GM23338 (cell line): ENCODE measurements at regions not wholly inside any gene's neighbourhood (a gene's known extent, or its start where the extent isn't known, plus 50 kb on each side); places are given as distances from the start of the nearest gene placed in this dataset.
"Not testable (repeated sequence)": the region's sequence is repeated elsewhere in the genome, so short reads cannot be mapped to it uniquely, and the experiment has no call there.

Experiments used
- ATAC-seq: fragments of 200-7000 bp; cut with Tn5 transposase; 3 replicates; pipeline ENCODE4 v1.9.1; 2020
- DNase-seq: peaks from one replicate; pipeline ENCODE4 v3.0.0-alpha.2; 2015; ENCODE audit warnings: low spot score
- H2AFZ ChIP-seq: fragments of 200-600 bp; sonication (generic); 2 replicates; pipeline ENCODE4 v1.8.0; 2016; ENCODE audit warnings: antibody characterized with exemption, mild to moderate bottlenecking, moderate library complexity
- H3F3A ChIP-seq: fragments of 200-600 bp; sonication (generic); replicated peaks from 2 replicates; pipeline ENCODE4 v1.8.0; 2017; ENCODE audit warnings: antibody characterized with exemption, mixed run types, low read depth
- H3K27ac ChIP-seq: fragments of 200-600 bp; sonication (generic); 2 replicates; pipeline ENCODE4 v1.6.1; 2016; ENCODE audit warnings: low read depth
- H3K27me3 ChIP-seq: fragments of 200-600 bp; sonication (generic); 2 replicates; pipeline ENCODE4 v1.8.0; 2016; ENCODE audit warnings: mild to moderate bottlenecking, mixed run types, moderate library complexity; ENCODE audit not compliant: insufficient read depth
- H3K36me3 ChIP-seq: fragments of 200-600 bp; sonication (generic); 2 replicates; pipeline ENCODE4 v1.8.0; 2016; ENCODE audit warnings: mild to moderate bottlenecking; ENCODE audit not compliant: insufficient read depth
- H3K4me1 ChIP-seq: fragments of 200-600 bp; sonication (generic); 2 replicates; pipeline ENCODE4 v1.8.0; 2016; ENCODE audit warnings: mild to moderate bottlenecking, moderate library complexity; ENCODE audit not compliant: insufficient read depth
- H3K4me2 ChIP-seq: fragments of 200-600 bp; sonication (generic); 2 replicates; pipeline ENCODE4 v1.7.1; 2017; ENCODE audit warnings: mixed run types
- H3K4me3 ChIP-seq: fragments of 200-600 bp; sonication (generic); 2 replicates; pipeline ENCODE4 v1.6.1; 2016; ENCODE audit warnings: mixed run types
- H3K79me2 ChIP-seq: fragments of 200-600 bp; sonication (generic); replicated peaks from 2 replicates; pipeline ENCODE4 v1.8.0; 2017; ENCODE audit warnings: mild to moderate bottlenecking; ENCODE audit not compliant: insufficient read depth
- H3K9me2 ChIP-seq: fragments of 200-600 bp; sonication (generic); 2 replicates; pipeline ENCODE4 v1.8.0; 2017; ENCODE audit not compliant: insufficient read depth
- H4K20me1 ChIP-seq: fragments of 200-600 bp; sonication (generic); replicated peaks from 2 replicates; pipeline ENCODE4 v1.8.0; 2017; ENCODE audit warnings: mild to moderate bottlenecking; ENCODE audit not compliant: insufficient read depth
- H3K27ac Mint-ChIP-seq: 2 replicates; pipeline ENCODE4 v1.8.0; 2020; ENCODE audit warnings: inconsistent platforms, mild to moderate bottlenecking, moderate library complexity, mixed read lengths
- H3K27me3 Mint-ChIP-seq: 3 replicates; pipeline ENCODE4 v1.8.0; 2022; ENCODE audit warnings: low read depth, mild to moderate bottlenecking, moderate library complexity, mixed read lengths, inconsistent platforms; ENCODE audit not compliant: insufficient read depth, poor library complexity
- H3K36me3 Mint-ChIP-seq: 3 replicates; pipeline ENCODE4 v1.8.0; 2021; ENCODE audit warnings: low read depth, mild to moderate bottlenecking, inconsistent platforms, moderate library complexity, mixed read lengths
- H3K4me1 Mint-ChIP-seq: 3 replicates; pipeline ENCODE4 v1.8.0; 2020; ENCODE audit warnings: mild to moderate bottlenecking, inconsistent platforms, mixed read lengths
- H3K4me3 Mint-ChIP-seq: 3 replicates; pipeline ENCODE4 v1.8.0; 2021; ENCODE audit warnings: moderate library complexity, mild to moderate bottlenecking, inconsistent platforms, mixed read lengths
- H3K9me3 Mint-ChIP-seq: 3 replicates; pipeline ENCODE4 v1.8.0; 2020; ENCODE audit warnings: moderate library complexity, mild to moderate bottlenecking, inconsistent platforms, mixed read lengths

DNA sequence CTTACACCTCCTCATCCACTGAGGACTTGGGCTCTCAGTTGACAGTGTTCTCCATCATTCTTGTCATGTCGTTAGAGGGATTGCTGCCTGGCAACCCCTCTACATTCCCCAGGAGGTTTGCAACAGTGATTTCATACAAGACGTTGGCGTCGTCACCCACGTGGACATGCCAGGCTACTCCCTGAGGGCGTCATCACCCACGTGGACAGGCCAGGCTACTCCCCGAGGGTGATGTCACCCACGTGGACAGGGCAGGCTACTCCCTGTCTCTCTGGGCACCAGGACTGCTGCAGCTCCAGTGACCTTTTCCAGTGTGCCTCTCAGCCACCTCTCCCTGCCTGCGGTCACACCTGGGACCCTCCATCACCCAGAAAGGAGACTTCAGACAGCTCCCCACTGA lies 117.4 kb downstream of the SEPTIN7 start:
- not testable (repeated sequence) for H3K9me3 Mint-ChIP-seq

DNA sequence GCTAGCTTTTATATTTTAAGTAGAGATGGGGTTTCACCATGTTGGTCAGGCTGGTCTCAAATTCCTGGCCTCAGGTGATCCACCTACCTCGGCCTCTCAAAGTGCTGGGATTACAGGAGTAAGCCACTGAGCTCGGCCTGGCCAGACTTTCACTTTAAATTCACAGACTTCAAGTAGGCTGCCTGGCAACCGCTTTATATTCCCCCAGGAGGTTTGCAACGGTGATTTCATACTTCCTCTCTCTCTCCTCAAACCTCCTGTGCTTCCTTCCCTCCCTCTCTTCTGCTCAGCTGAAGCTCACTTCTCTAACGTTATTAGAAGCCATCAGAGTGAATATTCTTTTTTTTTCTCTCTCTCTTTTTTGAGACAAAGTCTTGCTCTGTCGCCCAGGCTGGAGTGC lies 118.8 kb downstream of the SEPTIN7 start:
- ATAC-seq, DNase-seq, H3K27ac Mint-ChIP-seq, H3K36me3 ChIP-seq, H4K20me1 ChIP-seq, H3K27ac ChIP-seq, H3K4me3 Mint-ChIP-seq, H3K9me2 ChIP-seq, H2AFZ ChIP-seq, H3K4me1 ChIP-seq, H3K4me2 ChIP-seq, H3K79me2 ChIP-seq, H3K27me3 ChIP-seq, H3K9me3 Mint-ChIP-seq, H3F3A ChIP-seq, H3K4me1 Mint-ChIP-seq, H3K27me3 Mint-ChIP-seq, H3K4me3 ChIP-seq, H3K36me3 Mint-ChIP-seq: not testable (repeated sequence)

More for the DNA sequence above, 117.4 kb downstream of the SEPTIN7 start:
- not testable (repeated sequence) for H3K4me1 Mint-ChIP-seq, H2AFZ ChIP-seq, H3K4me3 ChIP-seq, H3K4me1 ChIP-seq, H3K27ac ChIP-seq, DNase-seq, H3K27me3 Mint-ChIP-seq, H3K79me2 ChIP-seq, H3K4me2 ChIP-seq, H3K27ac Mint-ChIP-seq, H3K27me3 ChIP-seq, H3K4me3 Mint-ChIP-seq, ATAC-seq, H3K36me3 ChIP-seq, H3K9me2 ChIP-seq, H3K36me3 Mint-ChIP-seq, H3F3A ChIP-seq, H4K20me1 ChIP-seq

DNA sequence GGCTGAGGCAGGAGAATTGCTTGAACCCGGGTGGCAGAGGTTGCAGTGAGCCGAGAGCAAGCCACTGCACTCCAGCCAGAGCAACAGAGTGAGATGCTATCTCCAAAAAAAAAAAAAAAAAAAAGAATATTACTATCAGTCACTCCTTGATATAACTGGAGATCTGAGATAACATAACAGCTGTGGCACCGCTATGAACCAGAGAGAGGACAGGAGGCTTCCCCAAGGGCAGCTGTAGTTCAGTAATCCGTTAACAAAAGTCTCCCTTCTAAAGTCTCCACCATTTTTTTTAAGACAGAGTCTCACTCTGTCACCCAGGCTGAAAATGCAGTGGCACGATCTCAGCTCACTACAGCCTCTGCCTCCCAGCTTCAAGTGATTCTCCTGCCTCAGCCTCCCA lies 120.5 kb downstream of the SEPTIN7 start:
- not testable (repeated sequence) for H3F3A ChIP-seq, H3K27ac Mint-ChIP-seq, H3K9me2 ChIP-seq, H3K36me3 ChIP-seq, DNase-seq, ATAC-seq, H3K27me3 Mint-ChIP-seq, H3K4me3 ChIP-seq, H3K4me1 Mint-ChIP-seq, H3K4me3 Mint-ChIP-seq, H3K4me2 ChIP-seq, H2AFZ ChIP-seq, H3K79me2 ChIP-seq, H3K27ac ChIP-seq, H3K4me1 ChIP-seq, H3K27me3 ChIP-seq, H4K20me1 ChIP-seq, H3K9me3 Mint-ChIP-seq, H3K36me3 Mint-ChIP-seq

DNA sequence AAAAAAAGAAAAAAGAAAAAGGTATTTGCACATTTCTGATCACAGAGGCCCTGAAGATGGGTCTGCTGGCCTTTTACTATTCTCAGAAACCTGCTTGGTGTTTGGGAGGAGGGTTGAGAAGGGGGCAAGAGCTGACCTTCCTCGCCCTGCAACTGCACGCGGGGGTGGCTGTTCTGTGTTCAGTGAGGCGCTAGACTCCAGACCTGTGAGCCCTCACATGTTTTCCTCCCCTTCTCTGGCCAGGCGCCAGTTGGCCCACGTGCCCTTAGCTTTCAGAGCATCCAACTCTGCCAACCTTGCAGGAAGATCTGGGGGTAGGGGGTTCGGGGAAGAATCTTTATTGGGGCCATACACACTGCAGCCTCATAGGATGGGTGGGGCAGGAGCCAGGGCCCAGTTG lies 123.8 kb downstream of the SEPTIN7 start:
- not testable (repeated sequence) for H2AFZ ChIP-seq, H4K20me1 ChIP-seq, H3K27ac ChIP-seq, H3K27me3 ChIP-seq, H3K4me1 Mint-ChIP-seq, DNase-seq, H3K9me3 Mint-ChIP-seq, H3K4me2 ChIP-seq, H3K4me3 ChIP-seq, H3F3A ChIP-seq, H3K4me3 Mint-ChIP-seq, H3K9me2 ChIP-seq, H3K79me2 ChIP-seq, H3K27ac Mint-ChIP-seq, H3K4me1 ChIP-seq, H3K27me3 Mint-ChIP-seq, ATAC-seq, H3K36me3 Mint-ChIP-seq, H3K36me3 ChIP-seq

DNA sequence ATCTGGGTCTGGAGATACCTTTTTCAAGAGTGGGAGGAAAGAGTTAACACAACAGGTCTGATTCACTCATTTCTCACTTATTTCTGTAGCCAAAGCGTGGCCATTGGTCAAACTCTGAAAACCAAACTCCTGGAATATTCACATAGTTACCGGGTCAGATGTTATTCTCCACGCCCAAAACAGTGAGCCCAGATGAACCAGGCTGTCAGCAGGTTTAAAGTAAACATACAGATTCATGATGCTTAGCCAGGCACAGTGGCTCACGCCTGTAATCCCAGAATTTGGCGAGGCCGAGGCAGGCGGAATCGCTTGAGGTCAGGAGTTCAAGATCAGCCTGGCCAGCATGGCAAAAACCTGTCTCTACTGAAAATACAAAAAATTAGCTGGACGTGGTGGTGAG lies 126.1 kb downstream of the SEPTIN7 start:
- H3K36me3 Mint-ChIP-seq, H3K4me1 Mint-ChIP-seq, DNase-seq, H3K27ac ChIP-seq, H2AFZ ChIP-seq, H3K27me3 ChIP-seq, H3F3A ChIP-seq, H3K4me3 ChIP-seq, H3K27me3 Mint-ChIP-seq, H3K4me2 ChIP-seq, H3K79me2 ChIP-seq, H3K4me3 Mint-ChIP-seq, H4K20me1 ChIP-seq, H3K27ac Mint-ChIP-seq, H3K4me1 ChIP-seq, ATAC-seq, H3K36me3 ChIP-seq, H3K9me3 Mint-ChIP-seq, H3K9me2 ChIP-seq: not testable (repeated sequence)

DNA sequence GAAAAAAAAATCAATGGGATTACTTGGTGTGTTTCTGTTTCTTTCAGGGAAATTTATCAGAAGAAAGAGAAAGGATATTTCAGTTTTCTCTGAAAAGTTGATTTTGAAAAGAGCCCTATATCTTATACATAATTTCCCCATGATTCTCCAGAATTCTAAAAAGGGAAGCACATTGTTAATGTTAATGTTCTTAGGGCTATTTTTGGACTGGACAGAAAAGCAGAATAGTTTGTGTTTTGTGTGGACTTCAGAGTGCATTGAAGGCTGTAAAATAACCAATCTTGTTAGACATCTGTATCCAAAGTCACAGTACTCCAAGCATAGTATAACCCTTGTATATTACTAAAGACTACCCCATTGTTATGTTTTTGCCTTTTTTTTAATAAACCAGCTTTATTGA lies 130.3 kb downstream of the SEPTIN7 start:
- not testable (repeated sequence) for H3K36me3 ChIP-seq, H3K79me2 ChIP-seq, H3K4me1 ChIP-seq, H3K27me3 ChIP-seq, H3K4me3 ChIP-seq, H3K27ac Mint-ChIP-seq, H4K20me1 ChIP-seq, H3K4me1 Mint-ChIP-seq, H3F3A ChIP-seq, H3K4me2 ChIP-seq, H3K4me3 Mint-ChIP-seq, H3K27me3 Mint-ChIP-seq, H3K27ac ChIP-seq, H2AFZ ChIP-seq, DNase-seq, H3K36me3 Mint-ChIP-seq, H3K9me2 ChIP-seq, ATAC-seq, H3K9me3 Mint-ChIP-seq

DNA sequence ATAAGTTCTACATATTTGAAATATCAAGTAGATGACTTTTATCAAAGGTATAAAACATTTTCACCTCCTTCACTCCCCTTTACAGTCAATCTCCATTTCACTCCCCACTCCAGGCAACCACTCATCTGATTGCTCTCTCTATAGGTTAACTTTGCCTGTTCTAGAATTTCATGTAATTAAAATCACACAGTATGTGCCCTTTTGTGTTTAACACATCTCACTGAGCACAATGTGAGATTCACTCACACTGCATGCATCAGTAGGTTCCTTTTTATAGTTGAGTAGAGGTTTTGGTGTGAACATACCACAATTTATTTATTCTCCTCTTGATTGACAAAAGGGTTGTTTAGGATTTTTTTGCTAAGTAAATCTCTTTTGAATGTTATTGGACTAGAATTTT lies 130.7 kb downstream of the SEPTIN7 start:
- H3K4me1 ChIP-seq, H3K27me3 Mint-ChIP-seq, H3K36me3 Mint-ChIP-seq, H3K4me1 Mint-ChIP-seq, H3K4me3 ChIP-seq, H3K79me2 ChIP-seq, H3K4me3 Mint-ChIP-seq, DNase-seq, H3K9me2 ChIP-seq, H3K36me3 ChIP-seq, ATAC-seq, H3K27me3 ChIP-seq, H4K20me1 ChIP-seq, H3K27ac Mint-ChIP-seq, H2AFZ ChIP-seq, H3K27ac ChIP-seq, H3K4me2 ChIP-seq, H3F3A ChIP-seq, H3K9me3 Mint-ChIP-seq: not testable (repeated sequence)
